ENCODE measurements at regions not wholly inside any gene's neighbourhood (a gene's known extent, or its start where the extent isn't known, plus 50 kb on each side); places are given as distances from the start of the nearest gene placed in this dataset.

DNA sequence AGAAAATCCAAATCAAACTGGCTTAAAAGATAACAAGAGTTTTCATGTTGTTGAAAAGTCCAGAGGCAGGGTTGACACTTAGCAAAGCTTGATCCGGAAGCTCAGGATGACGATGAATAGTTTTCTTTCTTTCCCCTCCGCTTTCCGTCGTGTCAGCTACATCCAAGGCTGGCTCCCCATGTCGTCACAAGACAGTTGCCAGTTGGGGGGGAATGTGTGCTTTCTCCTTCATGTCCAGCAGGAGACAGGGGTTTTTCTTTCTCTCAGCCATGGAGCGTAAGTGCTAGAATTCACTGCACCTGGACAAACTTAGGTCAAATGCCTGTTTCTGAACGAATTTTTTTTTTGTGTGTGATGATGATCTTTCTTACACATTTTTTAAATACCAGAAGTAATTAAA, 273.8 kb upstream of the RGMA start (continued):
- no peak for TF ChIP-seq CHD7 (IDR thresholded peaks at IDR 0.05; ENCODE audit: insufficient replicate concordance, low read length)
- no peak for TF ChIP-seq POLR2AphosphoS5 (IDR thresholded peaks at IDR 0.05; ENCODE audit: low read depth, low read length)
- TF ChIP-seq CREB1 (IDR thresholded peaks at IDR 0.05), result peak; percentile 69; the same call in 1 of the 2 replicates
- TF ChIP-seq USF2 (IDR thresholded peaks at IDR 0.05; ENCODE audit: low read length), result no peak
- TF ChIP-seq RAD21 (IDR thresholded peaks at IDR 0.05 in 1 of 2, conservative IDR thresholded peaks at IDR 0.05 in 1 of 2; ENCODE audit: low read depth in 2 of 2, low read length in 2 of 2), result peak; percentile 15 to 26; a peak in 2 of 4 replicates

Measured in H1 (cell line).